Fibroblast of the aortic adventitia (primary cell): ENCODE measurements at regions not wholly inside any gene's neighbourhood (a gene's known extent, or its start where the extent isn't known, plus 50 kb on each side); places are given as distances from the start of the nearest gene placed in this dataset.
"Not testable (repeated sequence)": the region's sequence is repeated elsewhere in the genome, so short reads cannot be mapped to it uniquely, and the experiment has no call there.

Experiments used
- DNase-seq: peaks from one replicate; pipeline ENCODE4 v3.0.0-alpha.2; 2010; ENCODE audit warnings: low read depth
- H3K4me3 ChIP-seq: 2 replicates; pipeline ENCODE4 v1.5.1; 2011; ENCODE audit warnings: low read depth, mild to moderate bottlenecking, control low read depth, low read length, moderate library complexity
- TF ChIP-seq, protein P1 (sequence below): IDR thresholded peaks from 2 replicates; pipeline ENCODE4 v1.5.1; 2011; ENCODE audit warnings: mild to moderate bottlenecking, low read length, control low read depth, inconsistent platforms; ENCODE audit not compliant: insufficient read depth

DNA sequence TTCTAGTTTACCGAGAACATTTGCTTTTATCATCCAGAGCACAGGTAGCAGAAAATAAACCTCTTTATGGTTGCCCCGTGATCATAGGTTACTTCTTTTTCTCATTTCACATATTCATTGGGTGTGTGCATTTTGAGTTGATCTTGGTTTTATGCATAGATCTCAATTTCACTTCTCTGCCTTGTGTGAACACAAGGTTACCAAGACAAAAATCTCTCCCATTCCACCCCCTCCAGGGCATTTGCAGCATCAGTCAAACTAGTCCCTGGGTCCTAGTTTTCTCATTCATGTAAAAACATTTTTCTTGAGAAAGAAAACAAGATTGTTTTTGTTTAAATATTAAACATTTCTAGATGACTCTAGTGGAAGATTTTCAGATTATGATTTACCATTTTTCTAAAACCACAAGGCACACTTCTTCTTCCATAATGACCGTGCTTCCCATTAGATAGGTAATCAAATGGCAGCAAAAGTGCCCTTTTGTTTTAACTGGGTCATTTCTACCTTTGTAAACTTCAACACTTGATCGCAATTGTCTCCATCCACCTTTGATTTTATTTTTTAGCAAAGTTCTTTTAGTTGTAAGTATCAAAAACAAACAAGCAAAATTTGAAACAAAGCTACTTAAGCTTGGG is 526.6 kb upstream of the CADM1 start:
- H3K4me3 ChIP-seq: no peak overlapping the region
- TF ChIP-seq, protein P1, sequence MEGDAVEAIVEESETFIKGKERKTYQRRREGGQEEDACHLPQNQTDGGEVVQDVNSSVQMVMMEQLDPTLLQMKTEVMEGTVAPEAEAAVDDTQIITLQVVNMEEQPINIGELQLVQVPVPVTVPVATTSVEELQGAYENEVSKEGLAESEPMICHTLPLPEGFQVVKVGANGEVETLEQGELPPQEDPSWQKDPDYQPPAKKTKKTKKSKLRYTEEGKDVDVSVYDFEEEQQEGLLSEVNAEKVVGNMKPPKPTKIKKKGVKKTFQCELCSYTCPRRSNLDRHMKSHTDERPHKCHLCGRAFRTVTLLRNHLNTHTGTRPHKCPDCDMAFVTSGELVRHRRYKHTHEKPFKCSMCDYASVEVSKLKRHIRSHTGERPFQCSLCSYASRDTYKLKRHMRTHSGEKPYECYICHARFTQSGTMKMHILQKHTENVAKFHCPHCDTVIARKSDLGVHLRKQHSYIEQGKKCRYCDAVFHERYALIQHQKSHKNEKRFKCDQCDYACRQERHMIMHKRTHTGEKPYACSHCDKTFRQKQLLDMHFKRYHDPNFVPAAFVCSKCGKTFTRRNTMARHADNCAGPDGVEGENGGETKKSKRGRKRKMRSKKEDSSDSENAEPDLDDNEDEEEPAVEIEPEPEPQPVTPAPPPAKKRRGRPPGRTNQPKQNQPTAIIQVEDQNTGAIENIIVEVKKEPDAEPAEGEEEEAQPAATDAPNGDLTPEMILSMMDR: no peak
- no peak for DNase-seq

DNA sequence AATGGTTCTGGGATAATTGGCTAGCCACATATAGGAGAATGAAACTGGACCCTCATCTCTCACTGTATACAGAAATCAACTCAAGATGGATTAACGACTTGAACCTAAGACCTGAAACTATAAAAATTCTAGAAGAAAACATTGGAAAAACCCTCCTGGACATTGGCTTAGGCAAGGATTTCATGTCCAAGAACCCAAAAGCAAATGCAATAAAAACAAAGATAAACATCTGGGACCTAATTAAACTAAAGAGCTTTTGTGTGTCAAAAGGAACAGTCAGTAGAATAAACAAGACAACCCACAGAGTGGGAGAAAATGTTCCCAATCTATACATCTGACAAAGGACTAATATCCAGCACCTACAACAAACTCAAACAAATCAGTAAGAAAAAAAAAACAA is 524.3 kb upstream of the CADM1 start:
- H3K4me3 ChIP-seq, DNase-seq: not testable (repeated sequence)

DNA sequence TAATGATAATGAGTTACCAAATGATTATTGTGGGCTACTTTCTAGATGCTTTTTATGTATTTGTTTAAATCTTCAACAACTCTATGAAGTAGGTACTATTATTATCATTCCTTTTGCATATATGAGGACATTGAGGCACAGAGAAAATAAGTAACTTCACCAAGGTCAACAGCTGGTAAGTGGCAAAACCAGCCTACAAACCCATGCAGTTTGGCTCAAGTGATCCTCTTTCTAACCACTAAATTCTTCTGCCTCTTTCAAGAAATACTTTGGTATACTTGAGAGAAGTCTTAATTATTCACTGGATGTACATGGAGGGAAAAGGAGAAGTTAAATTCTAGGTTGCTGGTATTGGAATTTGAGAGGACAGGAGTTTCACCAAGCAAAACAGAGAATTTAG is 495.2 kb upstream of the CADM1 start:
- TF ChIP-seq, protein P1: no peak

DNA sequence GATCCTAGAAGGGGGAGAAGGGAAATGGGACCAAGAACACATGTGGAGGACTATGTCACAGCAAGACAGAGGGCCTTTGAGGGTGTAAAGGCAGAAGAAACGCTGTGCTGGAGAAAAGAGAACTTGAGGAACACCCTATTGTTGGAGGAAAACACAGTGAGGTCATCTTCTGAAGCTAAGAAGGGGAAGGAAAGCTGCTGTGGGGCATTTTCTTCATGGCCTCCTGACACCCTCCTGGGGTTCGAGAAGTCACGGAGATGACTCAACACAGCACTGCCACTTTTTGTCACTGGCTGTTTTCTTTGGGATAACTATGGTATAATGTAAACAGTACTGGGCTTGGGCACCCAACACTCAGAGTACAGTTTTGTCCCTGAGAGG is 492.6 kb upstream of the CADM1 start:
- TF ChIP-seq, protein P1: no peak
- no peak overlapping the region for H3K4me3 ChIP-seq
- no peak for DNase-seq

More for the DNA sequence above, 495.2 kb upstream of the CADM1 start:
- H3K4me3 ChIP-seq: no peak overlapping the region
- DNase-seq: no peak

DNA sequence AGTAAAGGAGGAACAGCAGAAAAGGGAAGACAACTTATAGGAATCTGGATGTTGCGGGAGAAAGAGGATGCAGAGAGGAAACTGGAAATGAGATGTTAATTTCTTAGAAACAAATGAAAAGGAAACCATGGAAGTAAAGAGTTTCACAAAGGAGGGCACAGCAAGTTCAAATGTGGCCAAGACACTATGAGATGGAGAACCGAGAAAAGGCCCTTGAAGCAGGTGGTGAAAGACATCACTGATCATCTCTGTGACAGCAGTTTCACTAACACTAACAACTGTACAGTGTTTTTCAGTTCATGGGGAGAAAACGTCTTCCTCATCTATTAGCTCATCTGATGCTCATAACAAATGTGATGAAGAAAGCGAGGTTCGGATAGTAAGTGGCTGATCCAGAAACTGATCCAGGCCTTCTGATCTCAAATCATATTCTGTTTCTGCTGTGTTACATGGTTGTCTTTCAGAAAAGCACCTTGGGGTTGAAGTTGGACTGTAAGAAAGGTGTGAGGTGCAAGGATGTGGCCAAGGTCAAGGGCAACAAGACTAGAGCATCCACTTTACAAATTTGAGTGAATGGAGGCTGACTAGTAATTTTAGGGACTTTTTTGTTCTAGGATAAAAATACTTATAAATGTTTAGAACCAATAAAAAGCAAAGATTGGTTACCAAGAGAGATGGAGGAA is 492.1 kb upstream of the CADM1 start:
- no peak overlapping the region for H3K4me3 ChIP-seq
- TF ChIP-seq, protein P1: no peak
- DNase-seq: no peak

DNA sequence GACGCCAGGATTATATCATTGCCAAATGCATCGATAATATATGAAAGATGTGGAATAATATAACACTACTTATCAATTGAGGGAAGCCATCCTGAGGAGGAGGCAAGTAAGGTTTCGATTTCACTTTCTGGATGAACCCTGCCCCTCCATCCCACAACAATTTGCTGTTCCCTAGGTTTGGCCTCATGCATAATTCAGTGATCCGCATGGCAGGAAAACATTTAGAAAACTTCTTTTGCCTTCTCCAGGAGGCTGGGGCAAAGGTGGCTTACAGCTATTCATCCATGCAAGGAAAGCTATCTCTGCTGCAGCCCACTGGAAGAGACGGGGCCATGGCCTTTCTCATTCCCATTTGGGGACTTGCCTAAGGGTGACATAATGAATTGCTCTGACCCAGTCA is 489.4 kb upstream of the CADM1 start:
- TF ChIP-seq, protein P1: no peak
- no peak overlapping the region for H3K4me3 ChIP-seq
- DNase-seq: no peak

DNA sequence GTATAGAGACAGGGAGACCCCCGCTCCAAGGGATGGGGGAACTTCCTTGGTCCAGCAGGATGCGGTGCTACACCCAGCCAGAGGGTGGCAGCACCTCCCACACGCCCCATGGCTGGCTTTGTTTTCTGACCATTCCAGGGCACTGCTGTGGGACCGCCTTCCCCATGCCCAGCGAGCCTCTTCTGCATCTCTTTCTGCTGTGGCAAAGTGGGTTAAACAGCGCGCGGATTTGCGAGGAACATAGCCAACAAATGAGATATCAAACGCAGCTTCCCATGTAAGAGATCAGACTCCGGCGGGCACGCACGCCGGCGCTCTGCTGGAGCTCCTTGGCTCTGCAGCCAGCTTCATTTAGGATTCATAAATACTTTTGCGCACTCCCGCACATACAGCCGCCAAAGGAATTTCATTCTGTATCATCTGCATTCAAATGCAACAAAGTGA is 485.8 kb upstream of the CADM1 start:
- no peak overlapping the region for H3K4me3 ChIP-seq
- DNase-seq: no peak
- TF ChIP-seq, protein P1: no peak
